AG04449 (cell line): ENCODE measurements at regions not wholly inside any gene's neighbourhood (a gene's known extent, or its start where the extent isn't known, plus 50 kb on each side); places are given as distances from the start of the nearest gene placed in this dataset.

Source experiments
- CTCF ChIA-PET: fragments of 350-600 bp; formaldehyde crosslinking; extraction: SDS; loops from one replicate; lab custom pipeline; 2021; ENCODE audit warnings: antibody characterized with exemption; lab: Yijun Ruan, JAX
- POLR2A ChIA-PET: fragments of 400-600, 350-600 bp; formaldehyde crosslinking; extraction: SDS; loops from one replicate; lab custom pipeline; 2020; ENCODE audit warnings: antibody characterized with exemption, inconsistent platforms; lab: Yijun Ruan, JAX
- DNase-seq: peaks from one replicate; pipeline ENCODE4 v3.0.0-alpha.2; 2010; ENCODE audit warnings: low read depth, low spot score
- H3K4me3 ChIP-seq: 2 replicates; pipeline ENCODE4 v1.5.1; 2011; ENCODE audit warnings: low read depth, mild to moderate bottlenecking, control low read depth, low read length
- TF ChIP-seq, protein P1 (sequence below): IDR thresholded peaks from one replicate; pipeline ENCODE4 v1.5.1; 2011; ENCODE audit warnings: mild to moderate bottlenecking, moderate library complexity, low read length, control low read depth, inconsistent platforms; ENCODE audit not compliant: insufficient read depth; ENCODE audit errors: missing control alignments

- no peak overlapping the region for H3K4me3 ChIP-seq
- CTCF ChIA-PET, result no interaction called here
- DNase-seq, result no peak
- TF ChIP-seq, protein P1, sequence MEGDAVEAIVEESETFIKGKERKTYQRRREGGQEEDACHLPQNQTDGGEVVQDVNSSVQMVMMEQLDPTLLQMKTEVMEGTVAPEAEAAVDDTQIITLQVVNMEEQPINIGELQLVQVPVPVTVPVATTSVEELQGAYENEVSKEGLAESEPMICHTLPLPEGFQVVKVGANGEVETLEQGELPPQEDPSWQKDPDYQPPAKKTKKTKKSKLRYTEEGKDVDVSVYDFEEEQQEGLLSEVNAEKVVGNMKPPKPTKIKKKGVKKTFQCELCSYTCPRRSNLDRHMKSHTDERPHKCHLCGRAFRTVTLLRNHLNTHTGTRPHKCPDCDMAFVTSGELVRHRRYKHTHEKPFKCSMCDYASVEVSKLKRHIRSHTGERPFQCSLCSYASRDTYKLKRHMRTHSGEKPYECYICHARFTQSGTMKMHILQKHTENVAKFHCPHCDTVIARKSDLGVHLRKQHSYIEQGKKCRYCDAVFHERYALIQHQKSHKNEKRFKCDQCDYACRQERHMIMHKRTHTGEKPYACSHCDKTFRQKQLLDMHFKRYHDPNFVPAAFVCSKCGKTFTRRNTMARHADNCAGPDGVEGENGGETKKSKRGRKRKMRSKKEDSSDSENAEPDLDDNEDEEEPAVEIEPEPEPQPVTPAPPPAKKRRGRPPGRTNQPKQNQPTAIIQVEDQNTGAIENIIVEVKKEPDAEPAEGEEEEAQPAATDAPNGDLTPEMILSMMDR, result no peak
- POLR2A ChIA-PET, result no interaction called here
Measured at GRCh38 chr2:224104668-224105386, 65.7 kb upstream of the SERPINE2 start.

DNA sequence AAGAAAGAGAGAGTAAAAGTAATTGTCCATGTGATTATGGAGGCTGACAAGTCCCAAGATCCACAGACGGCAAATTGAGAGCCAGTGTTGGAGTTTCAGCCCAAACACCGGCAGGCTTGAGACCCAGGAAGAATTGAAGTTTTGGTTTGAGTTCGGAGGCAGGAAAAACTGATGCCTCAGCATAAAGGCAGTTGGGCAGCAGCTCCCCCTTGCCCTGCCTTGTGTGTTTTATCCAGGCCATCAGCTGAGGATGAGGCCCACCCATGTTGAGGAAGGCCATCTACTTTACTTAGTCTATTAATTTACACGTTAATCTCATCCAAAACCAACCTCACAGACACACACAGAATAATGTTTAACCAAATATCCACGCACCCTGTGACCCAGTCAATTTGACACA, 64.6 kb upstream of the SERPINE2 start:
- DNase-seq, result no peak
- CTCF ChIA-PET, result no interaction called here

GRCh38 chr2:224102991-224103390, 63.9 kb upstream of the SERPINE2 start:
- H3K4me3 ChIP-seq, result no peak overlapping the region
- TF ChIP-seq, protein P1, result no peak
- no peak for DNase-seq
- ChIA-PET CTCF (no interaction called here), POLR2A (interaction anchor here (1.4 to 2.1 kb wide), 3 partner anchors 9 to 64 kb away, joined by 7 to 26 read pairs (median 9); partner anchors contain the start of gene SERPINE2)

More for the DNA sequence above, 64.6 kb upstream of the SERPINE2 start:
- POLR2A ChIA-PET, result no interaction called here
- TF ChIP-seq, protein P1, result no peak
- H3K4me3 ChIP-seq, result no peak overlapping the region

DNA sequence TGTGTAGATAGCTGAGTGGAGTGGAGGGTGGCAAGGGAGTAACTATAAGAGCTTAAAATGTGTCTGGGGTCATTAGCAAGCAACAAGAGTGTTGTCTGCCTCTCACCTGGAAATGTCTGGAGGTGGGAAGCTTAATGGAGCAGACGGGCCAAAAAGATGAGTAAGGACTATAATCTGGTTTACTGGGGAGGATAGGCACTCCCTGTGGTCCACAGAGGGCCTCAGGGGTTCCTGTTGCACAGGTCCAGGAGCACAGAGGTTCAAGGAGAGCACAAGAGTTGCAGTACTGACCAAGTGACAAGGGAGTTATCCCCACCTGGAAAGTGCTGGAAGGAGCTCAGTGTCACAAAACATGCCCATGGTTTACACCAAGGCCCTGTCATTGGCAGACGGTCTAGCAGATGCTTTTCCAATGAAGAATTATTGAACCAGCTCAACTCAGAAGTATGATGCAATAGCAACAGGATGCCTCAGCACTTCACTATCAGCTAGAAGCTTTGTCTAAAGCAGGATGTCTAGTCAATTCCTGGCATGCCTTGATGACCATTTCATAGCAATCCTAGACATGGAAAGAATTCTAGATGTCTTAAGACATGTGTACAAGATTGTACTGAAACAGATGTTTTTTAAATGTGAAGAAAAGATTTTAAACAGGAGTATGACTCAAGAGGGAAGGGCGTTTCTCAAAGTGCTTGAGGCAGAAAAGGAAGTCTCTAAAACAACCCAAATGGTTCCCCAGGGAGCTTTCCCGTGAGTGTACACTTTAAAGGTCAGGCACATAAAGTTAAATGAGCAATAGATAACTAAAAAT, 62.9 kb upstream of the SERPINE2 start:
- no peak overlapping the region for H3K4me3 ChIP-seq
- DNase-seq, result peak; percentile 98
- TF ChIP-seq, protein P1, result no peak
- ChIA-PET CTCF (interaction anchor here (0.7 to 1.5 kb wide), 6 partner anchors 10 to 183 kb away, joined by 3 to 5 read pairs (median 3); no protein-coding TSS in a partner anchor), POLR2A (interaction anchor here (1.0 to 2.1 kb wide), 6 partner anchors 9 to 65 kb away, joined by 3 to 26 read pairs (median 5); partner anchors contain the start of gene SERPINE2)

GRCh38 chr2:224099861-224100643, 61.0 kb upstream of the SERPINE2 start:
- ChIA-PET CTCF (interaction anchor here (0.8 to 0.9 kb wide), 2 partner anchors 12 to 183 kb away, joined by 3 read pairs; no protein-coding TSS in a partner anchor), POLR2A (interaction anchor here (1.5 kb wide), 1 partner anchor 61 kb away, joined by 4 read pairs; the partner anchor contains the start of gene SERPINE2)
- H3K4me3 ChIP-seq, result no peak overlapping the region
- TF ChIP-seq, protein P1, result no peak
- no peak for DNase-seq
